Lower leg skin (tissue), 4 donors: ENCODE measurements at regions not wholly inside any gene's neighbourhood (a gene's known extent, or its start where the extent isn't known, plus 50 kb on each side); places are given as distances from the start of the nearest gene placed in this dataset.

Experiments
- DNase-seq, 2 donors: peaks; one replicate each; pipeline ENCODE4 v3.0.0-alpha.2; 2019; ENCODE audit warnings: low spot score in 2 of 2
- H3K4me3 ChIP-seq: fragments of 200-600 bp; sonication (generic); 2 replicates; pipeline ENCODE4 v1.5.1; 2017; ENCODE audit warnings: mild to moderate bottlenecking, low read depth; ENCODE audit not compliant: poor library complexity, severe bottlenecking
- POLR2A ChIP-seq, 2 donors: fragments of 450-650 bp; IDR thresholded peaks; one replicate each; pipeline ENCODE4 v1.6.1; 2016 to 2017; ENCODE audit warnings: antibody characterized with exemption in 2 of 2, mild to moderate bottlenecking in 1 of 2, moderate library complexity in 1 of 2
- WGBS, 2 donors: methylation state at CpG; one replicate each; pipeline ENCODE4 v1.1.5; 2018; 5-methylcytosine and 5-hydroxymethylcytosine counted together
- intact Hi-C: fragments of 100-400 bp; cut with DNase I; formaldehyde crosslinking; loops from one replicate; pipeline ENCODE4 v1.15.0; 2023; ENCODE audit warnings: low total_unique reads
- TF ChIP-seq, protein P1 (sequence below), 3 donors: fragments of 450-650 bp; IDR thresholded peaks; one replicate each; pipeline ENCODE4 v1.5.1; 2016; ENCODE audit warnings: antibody characterized with exemption in 3 of 3, mild to moderate bottlenecking in 3 of 3, moderate library complexity in 2 of 3

DNA sequence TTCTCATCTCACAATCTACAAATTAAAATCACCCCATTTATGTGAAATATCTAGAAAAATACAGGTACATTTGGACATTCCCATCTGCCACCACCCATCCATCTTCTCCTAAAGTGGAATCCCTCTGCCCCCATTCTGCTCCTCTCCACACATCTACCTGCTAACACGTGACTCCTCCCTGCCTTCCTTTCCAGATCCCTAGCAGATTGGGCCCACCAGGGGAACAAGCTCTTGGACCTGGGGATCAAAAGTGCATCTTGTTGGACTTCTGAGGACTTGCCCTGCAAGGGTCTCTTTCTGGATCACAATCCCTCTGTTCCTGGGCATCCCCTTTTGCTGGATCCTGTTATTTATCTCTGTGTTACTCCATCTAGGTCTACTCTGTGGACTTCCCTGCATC is 107.6 kb downstream of the ZNF280B start:
- 52 to 68% methylated on average over 1 of the region's 1 CpG for WGBS, 2 donors
- intact Hi-C loops, result no loop called here
- DNase-seq, result no peak
- TF ChIP-seq, protein P1, sequence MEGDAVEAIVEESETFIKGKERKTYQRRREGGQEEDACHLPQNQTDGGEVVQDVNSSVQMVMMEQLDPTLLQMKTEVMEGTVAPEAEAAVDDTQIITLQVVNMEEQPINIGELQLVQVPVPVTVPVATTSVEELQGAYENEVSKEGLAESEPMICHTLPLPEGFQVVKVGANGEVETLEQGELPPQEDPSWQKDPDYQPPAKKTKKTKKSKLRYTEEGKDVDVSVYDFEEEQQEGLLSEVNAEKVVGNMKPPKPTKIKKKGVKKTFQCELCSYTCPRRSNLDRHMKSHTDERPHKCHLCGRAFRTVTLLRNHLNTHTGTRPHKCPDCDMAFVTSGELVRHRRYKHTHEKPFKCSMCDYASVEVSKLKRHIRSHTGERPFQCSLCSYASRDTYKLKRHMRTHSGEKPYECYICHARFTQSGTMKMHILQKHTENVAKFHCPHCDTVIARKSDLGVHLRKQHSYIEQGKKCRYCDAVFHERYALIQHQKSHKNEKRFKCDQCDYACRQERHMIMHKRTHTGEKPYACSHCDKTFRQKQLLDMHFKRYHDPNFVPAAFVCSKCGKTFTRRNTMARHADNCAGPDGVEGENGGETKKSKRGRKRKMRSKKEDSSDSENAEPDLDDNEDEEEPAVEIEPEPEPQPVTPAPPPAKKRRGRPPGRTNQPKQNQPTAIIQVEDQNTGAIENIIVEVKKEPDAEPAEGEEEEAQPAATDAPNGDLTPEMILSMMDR (IDR thresholded peaks at IDR 0.05), result no peak
- TF ChIP-seq POLR2A (IDR thresholded peaks at IDR 0.05), result no peak
- H3K4me3 ChIP-seq, result no peak overlapping the region

DNA sequence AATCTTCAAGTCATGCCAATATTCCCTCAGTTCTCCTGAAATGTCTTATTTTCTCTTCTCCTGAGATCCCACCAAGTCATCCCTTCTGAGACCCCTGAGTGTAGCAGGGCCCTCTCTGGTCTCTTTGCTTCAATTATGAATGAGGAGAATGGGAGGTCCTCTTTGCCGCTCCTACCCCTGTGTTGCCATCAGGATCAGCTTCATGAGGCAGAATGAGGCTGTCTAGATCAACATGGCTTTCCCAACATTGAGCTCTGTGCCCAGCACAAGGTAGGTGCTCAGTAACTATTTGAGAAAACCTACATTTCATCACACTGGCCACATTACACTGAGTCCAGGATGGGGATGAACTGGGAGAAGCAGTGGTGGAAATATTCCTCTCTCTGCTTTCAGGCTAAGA is 107.2 kb downstream of the ZNF280B start:
- TF ChIP-seq POLR2A (IDR thresholded peaks at IDR 0.05), result no peak
- TF ChIP-seq, protein P1 (IDR thresholded peaks at IDR 0.05), result no peak

DNA sequence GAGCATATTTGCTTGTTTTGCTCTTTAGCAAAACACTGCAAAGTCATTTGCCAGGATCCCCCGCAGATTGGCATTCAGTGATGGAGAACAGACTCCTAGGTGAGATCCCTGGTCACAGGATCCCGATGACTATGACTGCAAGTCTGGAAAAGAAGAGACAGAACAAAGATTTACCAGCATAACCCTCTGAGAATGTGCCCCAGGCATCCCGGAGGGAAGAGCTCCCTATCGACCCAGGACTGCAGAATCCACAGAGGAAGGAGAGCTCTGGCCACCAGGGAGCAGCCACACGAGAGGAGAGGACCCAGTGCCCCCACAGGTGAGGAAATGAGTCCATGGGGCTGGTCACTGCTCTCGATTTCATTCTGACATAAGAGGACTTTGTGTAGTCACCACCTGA is 105.2 kb downstream of the ZNF280B start:
- no peak overlapping the region for H3K4me3 ChIP-seq
- intact Hi-C loops, result no loop called here
- TF ChIP-seq, protein P1 (IDR thresholded peaks at IDR 0.05), result no peak
- TF ChIP-seq POLR2A (IDR thresholded peaks at IDR 0.05), result no peak
- DNase-seq, result no peak
- WGBS, 2 donors, result 57 to 63% methylated on average over 6 of the region's 6 CpGs

More for the DNA sequence above, 107.2 kb downstream of the ZNF280B start:
- no peak for DNase-seq
- H3K4me3 ChIP-seq, result no peak overlapping the region
- WGBS, 2 donors, result 92 to 100% methylated on average over 1 of the region's 1 CpG
- intact Hi-C loops, result no loop called here

DNA sequence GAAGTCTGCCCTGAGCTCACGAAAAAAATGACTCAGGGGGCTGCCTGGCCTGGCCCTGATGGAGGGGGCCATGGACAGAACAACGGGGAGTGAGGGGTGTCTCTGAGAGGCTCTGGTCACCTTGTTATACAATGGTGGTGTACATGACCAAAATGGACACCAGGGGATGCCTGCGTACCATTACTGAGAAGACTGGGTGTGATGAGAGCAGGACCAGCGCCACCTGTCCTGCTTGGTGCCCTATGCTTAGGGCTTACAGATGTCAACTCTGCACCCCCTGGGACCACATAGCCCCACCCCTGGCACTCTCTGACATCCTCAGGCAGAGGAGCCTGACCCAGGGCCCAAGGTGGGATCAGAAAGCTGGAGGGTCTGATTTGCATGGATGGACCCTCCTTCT is 104.8 kb downstream of the ZNF280B start:
- DNase-seq, result peak in 1 of 2 donors; percentile 59
- H3K4me3 ChIP-seq, result no peak overlapping the region
- TF ChIP-seq, protein P1 (IDR thresholded peaks at IDR 0.05), result no peak
- WGBS, 2 donors, result 71 to 87% methylated on average over 4 of the region's 4 CpGs
- intact Hi-C loops, result no loop called here

DNA sequence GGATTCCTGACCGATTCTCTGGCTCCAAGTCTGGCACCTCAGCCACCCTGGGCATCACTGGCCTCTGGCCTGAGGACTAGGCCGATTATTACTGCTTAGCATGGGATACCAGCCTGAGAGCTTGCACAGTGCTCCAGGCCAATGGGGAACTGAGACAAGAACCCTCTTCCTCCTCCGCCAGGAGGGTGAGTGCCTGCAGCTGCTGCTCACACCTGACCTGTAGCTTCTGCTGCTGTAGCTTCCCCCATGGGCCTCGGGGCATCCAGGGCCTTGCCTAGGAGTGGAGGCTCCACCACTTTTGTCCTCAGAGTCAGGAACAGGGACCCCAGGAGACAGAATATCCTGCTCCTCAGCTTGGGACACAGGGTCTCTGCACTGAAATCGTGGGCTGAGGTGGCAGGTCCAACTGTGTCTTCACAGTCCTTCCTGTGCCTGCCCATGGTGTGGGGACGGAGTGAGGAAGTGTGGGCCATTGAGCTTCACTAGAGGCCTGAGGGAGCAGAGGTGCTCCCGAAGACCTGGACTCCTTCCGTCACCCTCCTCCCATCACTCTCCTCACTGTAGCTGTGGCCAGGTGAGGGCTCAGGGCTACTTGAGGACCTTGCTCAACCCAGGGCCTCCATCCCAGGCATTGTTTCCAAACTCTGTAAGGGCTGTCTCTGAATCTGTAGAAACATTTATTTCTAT is 103.8 kb downstream of the ZNF280B start:
- intact Hi-C loops, result no loop called here
- H3K4me3 ChIP-seq, result no peak overlapping the region
- peak in 1 of 2 donors; percentile 56 for DNase-seq
- WGBS, 2 donors, result 71 to 74% methylated on average over 7 to 8 of the region's 8 CpGs
- TF ChIP-seq, protein P1 (IDR thresholded peaks at IDR 0.05), result no peak
- no peak for TF ChIP-seq POLR2A (IDR thresholded peaks at IDR 0.05)
